ENCODE measurements at regions not wholly inside any gene's neighbourhood (a gene's known extent, or its start where the extent isn't known, plus 50 kb on each side); places are given as distances from the start of the nearest gene placed in this dataset.

- Mint-ChIP-seq H3K27me3 (ENCODE audit: low read depth in 3 of 3) (no peaks in the 10 kb centered on the region), H3K27ac (no peak overlapping the region), H3K4me1 (no peaks in the 10 kb centered on the region), H3K36me3 (no peaks in the 10 kb centered on the region), H3K9me3 (peaks cover 0 to 10% (median 5%) of the 10 kb centered on the region in 7 donors), H3K4me3 (no peak overlapping the region)
- H3K4me2 ChIP-seq (replicated peaks; ENCODE audit: extremely low read depth, low read length, poor library complexity, severe bottlenecking) = no peak overlapping the region
- 87% methylated on average over 7 of the region's 9 CpGs for WGBS (ENCODE audit: insufficient coverage)
- no peak for TF ChIP-seq CTCF (IDR thresholded peaks at IDR 0.05)
- no peak for DNase-seq
- H3K27ac ChIP-seq (ENCODE audit: low read depth in 1 of 2, low read length in 2 of 2) = no peak overlapping the region
- no peaks in the 10 kb centered on the region for H3K36me3 ChIP-seq (replicated peaks in 1 of 2; ENCODE audit: control insufficient read depth in 1 of 2, insufficient read depth in 2 of 2, low read length in 2 of 2)
- H3K9me3 ChIP-seq (replicated peaks in 1 of 2; ENCODE audit: control insufficient read depth in 1 of 2, insufficient read depth in 1 of 2, low read length in 2 of 2) = peaks cover 4 to 10% of the 10 kb centered on the region in 2 donors
- intact Hi-C loops (cut with micrococcal nuclease) = no loop called here
- H4K20me1 ChIP-seq (ENCODE audit: insufficient read depth, low read length) = no peaks in the 10 kb centered on the region
- H3K4me3 ChIP-seq (replicated peaks in 1 of 3; ENCODE audit: low read depth in 2 of 3, low read length in 3 of 3) = no peak overlapping the region
- H3K9ac ChIP-seq (ENCODE audit: insufficient read depth, low read length, poor library complexity, severe bottlenecking) = no peak overlapping the region
- no peaks in the 10 kb centered on the region for H3K4me1 ChIP-seq (ENCODE audit: control insufficient read depth in 1 of 2, insufficient read depth in 2 of 2, low read length in 2 of 2)
- H3K79me2 ChIP-seq (ENCODE audit: insufficient read depth, low read length) = no peaks in the 10 kb centered on the region
- H3K27me3 ChIP-seq (ENCODE audit: control insufficient read depth in 2 of 2, insufficient read depth in 2 of 2, low read length in 2 of 2) = no peaks in the 10 kb centered on the region
- no peak overlapping the region for H2AFZ ChIP-seq (ENCODE audit: insufficient read depth, low read depth, low read length, poor library complexity, severe bottlenecking)
Measured at GRCh38 chr14:40784860-40785259, 821.8 kb upstream of the LRFN5 start.

- Mint-ChIP-seq H3K36me3 (no peaks in the 10 kb centered on the region), H3K27me3 (ENCODE audit: low read depth in 3 of 3) (no peaks in the 10 kb centered on the region), H3K4me1 (no peaks in the 10 kb centered on the region), H3K4me3 (no peak overlapping the region), H3K27ac (no peak overlapping the region), H3K9me3 (peaks cover 0 to 6% (median 3%) of the 10 kb centered on the region in 7 donors)
- H3K27me3 ChIP-seq (ENCODE audit: control insufficient read depth in 2 of 2, insufficient read depth in 2 of 2, low read length in 2 of 2) = no peaks in the 10 kb centered on the region
- H4K20me1 ChIP-seq (ENCODE audit: insufficient read depth, low read length) = no peaks in the 10 kb centered on the region
- no peak overlapping the region for H3K9ac ChIP-seq (ENCODE audit: insufficient read depth, low read length, poor library complexity, severe bottlenecking)
- no peak overlapping the region for H3K4me2 ChIP-seq (replicated peaks; ENCODE audit: extremely low read depth, low read length, poor library complexity, severe bottlenecking)
- intact Hi-C loops (cut with micrococcal nuclease) = no loop called here
- H3K79me2 ChIP-seq (ENCODE audit: insufficient read depth, low read length) = no peaks in the 10 kb centered on the region
- H3K9me3 ChIP-seq (replicated peaks in 1 of 2; ENCODE audit: control insufficient read depth in 1 of 2, insufficient read depth in 1 of 2, low read length in 2 of 2) = no peaks in the 10 kb centered on the region
- H3K4me3 ChIP-seq (replicated peaks in 1 of 3; ENCODE audit: low read depth in 2 of 3, low read length in 3 of 3) = no peak overlapping the region
- no CpG with 5 or more reads among the region's 1 CpG for WGBS (ENCODE audit: insufficient coverage)
- no peak overlapping the region for H2AFZ ChIP-seq (ENCODE audit: insufficient read depth, low read depth, low read length, poor library complexity, severe bottlenecking)
- H3K36me3 ChIP-seq (replicated peaks in 1 of 2; ENCODE audit: control insufficient read depth in 1 of 2, insufficient read depth in 2 of 2, low read length in 2 of 2) = no peaks in the 10 kb centered on the region
- no peaks in the 10 kb centered on the region for H3K4me1 ChIP-seq (ENCODE audit: control insufficient read depth in 1 of 2, insufficient read depth in 2 of 2, low read length in 2 of 2)
- no peak for TF ChIP-seq CTCF (IDR thresholded peaks at IDR 0.05)
- no peak overlapping the region for H3K27ac ChIP-seq (ENCODE audit: low read depth in 1 of 2, low read length in 2 of 2)
- DNase-seq = no peak
Measured at GRCh38 chr14:40762685-40763084, 844.0 kb upstream of the LRFN5 start.
